ENCODE measurements at regions not wholly inside any gene's neighbourhood (a gene's known extent, or its start where the extent isn't known, plus 50 kb on each side); places are given as distances from the start of the nearest gene placed in this dataset.
"Not testable (repeated sequence)": the region's sequence is repeated elsewhere in the genome, so short reads cannot be mapped to it uniquely, and the experiment has no call there.

DNA sequence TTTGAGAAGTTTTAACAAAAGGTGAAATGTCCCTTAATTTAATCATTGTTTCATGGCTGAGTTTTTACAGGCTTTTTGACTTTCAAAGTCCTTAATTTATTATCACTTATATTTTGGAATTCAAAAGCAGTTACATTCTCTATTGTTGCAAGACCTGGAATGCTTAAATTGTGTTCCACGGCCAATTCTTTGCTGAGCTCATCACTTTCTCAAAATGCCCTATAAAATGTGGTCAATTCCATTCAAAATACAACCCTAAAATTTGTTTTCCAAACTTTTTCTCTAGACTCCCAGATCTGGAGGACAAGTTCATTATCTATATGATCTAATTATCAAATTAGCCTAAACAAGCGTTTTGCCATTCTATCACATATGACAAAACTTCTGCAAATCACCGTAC is 1051.2 kb downstream of the TDRD15 start:
- no peak for DNase-seq

DNA sequence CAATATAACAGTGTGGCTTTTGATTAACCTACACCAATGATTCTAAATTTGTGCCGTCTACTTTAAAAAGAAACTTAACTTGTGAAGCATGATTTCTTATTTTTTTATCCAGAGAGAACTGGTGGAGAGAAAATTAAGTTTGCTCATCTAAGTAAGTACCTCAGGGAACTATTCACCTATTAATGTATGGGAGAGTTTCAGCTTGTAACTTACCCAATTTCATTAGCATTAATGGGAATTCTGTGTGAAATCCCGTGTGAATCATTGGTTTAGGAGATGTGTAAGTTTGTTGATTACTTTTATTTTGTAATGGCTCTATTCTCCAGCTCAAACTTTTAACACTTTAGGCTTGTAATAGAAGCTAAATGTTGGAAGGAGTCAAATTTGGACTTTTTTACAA is 1061.5 kb downstream of the TDRD15 start:
- no peak for DNase-seq

DNA sequence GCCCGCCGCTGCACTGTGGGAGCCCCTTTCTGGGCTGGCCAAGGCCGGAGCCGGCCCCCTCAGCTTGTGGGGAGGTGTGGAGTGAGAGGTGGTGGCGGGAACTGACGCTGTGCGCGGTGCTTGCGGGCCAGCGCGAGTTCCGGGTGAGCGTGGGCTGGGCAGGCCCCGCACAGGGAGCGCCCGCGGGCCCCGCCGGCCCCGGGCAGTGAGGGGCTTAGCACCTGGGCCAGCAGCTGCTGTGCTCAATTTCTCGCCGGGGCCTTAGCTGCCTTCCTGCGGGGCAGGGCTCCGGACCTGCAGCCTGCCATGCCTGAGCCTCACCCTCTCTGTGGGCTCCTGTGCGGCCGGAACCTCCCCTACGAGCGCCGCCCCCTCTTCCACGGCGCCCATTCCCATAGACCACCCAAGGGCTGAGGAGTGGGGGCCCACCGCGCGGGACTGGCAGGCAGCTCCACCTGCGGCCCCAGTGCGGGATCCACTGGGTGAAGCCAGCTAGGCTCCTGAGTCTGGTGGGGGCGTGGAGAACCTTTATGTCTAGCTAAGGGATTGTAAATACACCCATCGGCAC is 1062.6 kb downstream of the TDRD15 start:
- not testable (repeated sequence) for DNase-seq

- no peak for DNase-seq
Observed at GRCh38 chr2:22189893-22190480, 1066.2 kb downstream of the TDRD15 start.

- DNase-seq, result no peak
Observed at GRCh38 chr2:22194218-22194617, 1070.5 kb downstream of the TDRD15 start.

DNA sequence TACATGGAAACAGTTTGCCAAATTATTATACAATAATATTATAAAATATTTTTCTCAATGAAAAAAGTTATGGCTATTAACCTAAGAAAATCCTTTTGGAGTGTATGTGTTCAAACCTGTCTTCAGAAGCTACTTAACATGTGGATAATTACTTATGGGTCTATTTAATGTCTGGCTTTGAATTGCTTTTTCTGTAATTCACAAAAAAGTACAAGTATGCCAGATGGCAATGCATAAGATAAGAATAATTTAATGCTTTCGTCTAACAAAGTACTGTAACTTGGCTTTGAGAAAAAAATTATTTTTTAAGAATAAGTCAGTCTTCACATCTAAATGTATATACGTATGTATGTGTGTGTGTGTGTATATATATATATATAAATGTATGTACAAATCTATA is 1073.0 kb downstream of the TDRD15 start:
- no peak for DNase-seq

DNA sequence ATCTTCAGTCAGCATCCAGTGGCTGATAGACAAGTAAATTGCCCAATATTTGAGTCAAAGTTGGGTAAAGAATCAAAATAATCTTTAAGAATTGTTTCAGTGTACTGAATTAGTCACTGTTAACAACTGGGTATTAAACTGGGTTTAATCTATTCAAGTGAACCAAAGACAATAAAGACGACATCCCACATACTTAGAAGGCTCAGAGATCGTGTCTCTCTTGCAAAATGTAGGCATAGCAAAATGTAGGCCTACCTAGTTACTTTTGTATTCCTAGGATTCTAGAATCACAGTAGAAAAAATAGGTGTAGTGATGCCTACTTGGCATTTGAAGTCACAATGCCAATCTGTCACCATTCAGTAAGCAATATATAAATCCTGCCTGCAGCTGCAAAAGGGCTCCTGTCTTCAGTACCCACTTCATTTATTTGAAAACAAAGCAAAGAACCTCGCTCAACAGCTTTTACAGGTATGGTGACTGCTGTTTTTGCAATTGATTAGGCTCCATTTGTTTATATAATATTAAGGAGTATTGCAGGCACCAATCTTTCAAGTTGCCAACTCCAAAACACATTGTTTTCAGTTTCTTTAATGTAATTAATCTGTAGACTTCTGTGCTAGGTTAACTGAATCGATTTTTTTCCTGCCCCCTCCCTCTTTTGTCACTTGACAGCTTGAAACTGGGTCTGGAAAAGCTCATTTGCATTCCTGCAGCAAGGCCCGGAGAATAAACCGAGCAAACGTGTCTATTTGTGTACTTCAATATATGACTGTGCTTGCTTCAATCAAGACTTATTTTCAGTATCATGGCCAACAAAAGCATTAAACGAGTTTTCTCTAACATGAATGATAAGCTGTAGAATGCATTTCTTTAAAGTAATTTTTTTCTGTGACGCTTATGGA is 1074.9 kb downstream of the TDRD15 start:
- no peak for DNase-seq

- DNase-seq, result no peak
Observed at GRCh38 chr2:22199994-22200393, 1076.2 kb downstream of the TDRD15 start.

DNA sequence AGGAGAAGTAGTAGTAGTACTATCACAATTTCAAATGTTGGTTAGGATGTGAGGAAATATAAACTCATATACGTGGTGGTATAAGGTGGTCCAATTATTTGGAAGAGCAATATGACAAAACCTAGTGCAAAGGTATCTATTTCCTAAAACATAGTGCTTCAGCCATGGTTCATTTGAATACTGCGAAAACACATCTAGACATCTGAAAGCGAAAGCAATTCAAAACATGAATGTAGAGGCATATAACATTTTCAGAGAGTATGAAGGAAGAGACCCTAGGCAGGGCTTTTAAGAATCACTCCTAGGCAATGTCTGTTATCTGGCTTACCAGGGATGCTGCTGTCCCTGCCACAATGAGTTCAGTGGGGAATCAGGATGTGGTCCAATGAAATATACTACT is 1085.8 kb downstream of the TDRD15 start:
- DNase-seq, result no peak

GRCh38 chr2:22213237-22213636 is 1089.5 kb downstream of the TDRD15 start:
- no peak for DNase-seq

- no peak for DNase-seq
Observed at GRCh38 chr2:22215517-22215916, 1091.7 kb downstream of the TDRD15 start.

- no peak for DNase-seq
Observed at GRCh38 chr2:22217881-22218280, 1094.1 kb downstream of the TDRD15 start.

- DNase-seq, result no peak
Observed at GRCh38 chr2:22221006-22221405, 1097.2 kb downstream of the TDRD15 start.

DNA sequence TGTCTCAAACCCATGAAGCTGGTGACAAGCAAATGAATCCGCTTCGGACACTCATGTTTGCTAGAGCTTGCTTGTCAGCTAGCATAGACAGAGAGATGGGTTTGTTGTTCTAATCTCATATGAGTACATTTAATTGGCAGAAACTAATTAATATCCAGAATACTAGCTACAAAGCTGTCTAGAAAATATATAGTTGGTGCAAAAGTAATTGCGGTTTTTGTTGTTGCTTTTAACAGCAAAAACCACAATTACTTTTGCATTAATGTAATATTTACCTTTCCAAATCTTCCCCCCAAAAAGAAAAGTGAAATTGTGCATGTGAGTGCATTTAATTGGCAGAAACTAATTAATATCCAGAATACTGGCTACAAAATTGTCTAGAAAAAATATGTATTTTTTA is 1115.2 kb downstream of the TDRD15 start:
- no peak for DNase-seq

- DNase-seq, result no peak
Observed at GRCh38 chr2:22247466-22247865, 1123.7 kb downstream of the TDRD15 start.

DNA sequence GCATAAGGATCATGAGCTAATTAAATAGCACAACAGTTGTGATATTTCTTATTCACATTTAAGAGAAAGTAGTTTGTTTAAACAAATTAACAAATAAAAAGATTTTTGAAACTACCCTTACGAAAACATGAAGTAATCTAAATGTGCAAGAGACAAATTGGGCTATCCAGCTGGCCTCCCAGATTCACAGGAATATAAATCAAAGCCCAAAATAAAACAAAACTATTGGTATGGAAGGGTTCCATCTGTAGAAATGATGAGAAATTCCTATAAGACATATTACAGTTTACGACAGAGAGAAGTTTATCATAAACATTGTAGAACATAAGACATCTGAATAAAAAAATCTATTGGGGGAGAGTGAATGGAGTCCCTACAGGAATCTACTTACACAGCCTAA is 1125.1 kb downstream of the TDRD15 start:
- DNase-seq, result no peak

- no peak for DNase-seq
Observed at GRCh38 chr2:22253171-22253570, 1129.4 kb downstream of the TDRD15 start.

- DNase-seq, result no peak
Observed at GRCh38 chr2:22261165-22261564, 1123.8 kb upstream of the KLHL29 start.

GRCh38 chr2:22270341-22270740 is 1114.6 kb upstream of the KLHL29 start:
- DNase-seq, result no peak

DNA sequence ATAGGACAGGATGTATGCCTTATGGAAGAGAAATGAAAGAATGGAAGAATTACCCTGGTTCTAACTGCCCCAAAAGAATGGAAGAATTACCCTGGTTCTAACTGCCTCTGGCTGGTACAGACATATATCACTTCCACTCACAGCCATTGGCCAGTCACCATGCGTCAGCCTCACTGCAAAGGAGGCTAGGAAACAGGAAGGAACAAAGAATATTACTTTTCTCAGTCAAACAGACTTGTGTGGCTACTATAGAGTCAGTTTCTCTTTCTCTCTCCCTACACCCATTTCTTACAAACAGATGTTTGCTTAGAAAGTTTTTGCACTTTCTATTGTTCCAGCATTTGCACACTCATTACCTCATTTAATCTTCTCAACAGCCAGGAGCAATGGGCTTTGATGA is 1111.1 kb upstream of the KLHL29 start:
- no peak for DNase-seq

DNA sequence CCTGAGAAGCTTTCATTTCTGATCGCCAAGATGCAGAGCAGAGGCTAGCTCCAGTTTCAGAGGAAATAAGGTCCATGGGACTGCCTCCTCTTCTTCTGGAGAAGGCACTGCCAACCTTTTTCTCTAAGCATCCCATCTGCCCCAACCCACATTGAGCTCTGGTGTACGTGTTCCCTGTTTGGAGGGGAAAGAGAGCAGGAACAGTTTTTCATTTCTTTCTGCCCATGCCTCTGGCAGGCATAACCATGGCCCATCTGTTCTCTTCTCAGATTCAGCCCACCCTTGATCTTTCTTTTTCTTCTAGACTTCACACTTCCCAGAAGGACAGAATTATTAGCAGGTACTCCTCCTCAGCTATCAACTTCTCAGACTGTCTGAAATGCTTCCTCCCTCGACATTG is 1110.3 kb upstream of the KLHL29 start:
- no peak for DNase-seq

- no peak for DNase-seq
Observed at GRCh38 chr2:22276696-22277095, 1108.3 kb upstream of the KLHL29 start.

DNA sequence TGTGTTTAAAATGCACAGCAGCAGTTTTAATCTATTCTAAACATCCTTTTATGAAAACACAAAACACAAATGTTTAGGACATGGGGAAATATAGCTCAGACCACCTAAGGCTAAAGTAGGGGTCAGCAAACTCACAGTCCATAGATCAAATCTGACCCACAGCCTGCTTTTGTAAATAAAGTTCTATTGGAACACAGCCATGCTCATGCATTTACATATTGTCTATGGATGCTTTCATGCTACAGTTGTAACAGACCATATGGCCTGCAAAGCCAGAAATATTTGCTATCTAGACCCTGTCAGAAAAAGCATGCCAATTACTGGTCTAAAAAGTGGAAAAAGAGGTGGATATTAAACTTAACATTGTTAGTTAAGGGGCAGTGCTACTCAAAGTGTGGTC is 1105.4 kb upstream of the KLHL29 start:
- DNase-seq, result no peak

DNA sequence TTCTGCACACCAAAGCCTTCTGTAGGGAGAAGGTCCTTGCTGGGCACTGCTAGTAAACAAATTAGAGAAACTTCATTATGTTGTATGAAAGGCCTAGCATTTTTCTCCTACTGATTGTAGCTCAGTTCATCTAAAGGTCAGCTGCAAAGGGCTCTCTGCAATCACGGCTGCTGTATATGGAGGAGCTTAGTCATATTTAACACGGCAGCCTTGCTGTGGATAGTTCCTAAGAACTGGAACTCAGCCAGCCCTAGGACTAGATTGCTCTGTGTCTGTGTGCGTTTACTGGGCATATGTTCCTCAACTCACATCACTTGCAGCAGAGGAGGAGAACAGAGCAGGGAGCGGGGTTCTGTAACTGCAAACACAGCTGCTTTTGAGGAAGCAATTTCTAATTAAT is 1103.9 kb upstream of the KLHL29 start:
- no peak for DNase-seq

Measured in effector CD4-positive, alpha-beta T cell (primary cell).